Psoas muscle (tissue), 7 donors: ENCODE measurements at regions not wholly inside any gene's neighbourhood (a gene's known extent, or its start where the extent isn't known, plus 50 kb on each side); places are given as distances from the start of the nearest gene placed in this dataset.

Experiments
- ATAC-seq, 4 donors: fragments of 200-7000 bp; cut with Tn5 transposase; one replicate each; pipeline ENCODE4 v1.9.1; 2020; ENCODE audit warnings: moderate library complexity in 3 of 4, mild to moderate bottlenecking in 2 of 4
- DNase-seq, 2 donors: peaks; one replicate each; pipeline ENCODE4 v3.0.0-alpha.2; 2020
- H3K27ac ChIP-seq: fragments of 200-600 bp; one replicate; pipeline ENCODE4 v1.8.0; 2022
- H3K27me3 ChIP-seq, 3 donors: fragments of 200-600 bp in 1 of 3; one replicate each; pipeline versions ENCODE4 v1.6.1 to v1.8.0; 2013 to 2022; ENCODE audit warnings: low read length in 2 of 3, mild to moderate bottlenecking in 2 of 3, moderate library complexity in 1 of 3; ENCODE audit not compliant: insufficient read depth in 3 of 3
- H3K36me3 ChIP-seq, 2 donors: fragments of 200-600 bp in 1 of 2; one replicate each; pipeline versions ENCODE4 v1.6.1 to v1.8.0; 2013 to 2022; ENCODE audit warnings: low read depth in 1 of 2, mild to moderate bottlenecking in 1 of 2, moderate library complexity in 1 of 2; ENCODE audit not compliant: insufficient read depth in 1 of 2
- H3K4me1 ChIP-seq: fragments of 200-600 bp; one replicate; pipeline ENCODE4 v1.8.0; 2022
- H3K4me3 ChIP-seq: fragments of 200-600 bp; one replicate; pipeline ENCODE4 v1.8.0; 2022; ENCODE audit warnings: mild to moderate bottlenecking
- H3K9me3 ChIP-seq: fragments of 200-600 bp; one replicate; pipeline ENCODE4 v1.8.0; 2022
- CTCF ChIP-seq: fragments of 200-600 bp; IDR thresholded peaks from one replicate; pipeline ENCODE4 v1.8.0; 2022; ENCODE audit warnings: antibody characterized with exemption
- WGBS, 3 donors: extraction: QIAGEN DNeasy Blood & Tissue Kit; methylation state at CpG; one replicate each; pipeline versions ENCODE4 v1.1.6 to v1.1.7; 2013; 5-methylcytosine and 5-hydroxymethylcytosine counted together
- intact Hi-C, 2 donors: fragments of 100-400 bp; cut with DNase I; formaldehyde crosslinking; loops; one replicate each; pipeline versions ENCODE4 v1.11.0 to v1.14.2; 2022
- donor health status: healthy with polysubstance abuse.
- donor health status: DM: no; HTN: no; CAD: no; lungs with moderate emphysema.
- donor health status: Bipolar disorder and iron deficiency.
- donor health status: healthy.
- donor health status: DM: yes; HTN: yes; CAD: no.
- donor health status: DM: no; HTN: no; CAD: no.
- donor health status: DM: yes; HTN: yes; CAD: no.

DNA sequence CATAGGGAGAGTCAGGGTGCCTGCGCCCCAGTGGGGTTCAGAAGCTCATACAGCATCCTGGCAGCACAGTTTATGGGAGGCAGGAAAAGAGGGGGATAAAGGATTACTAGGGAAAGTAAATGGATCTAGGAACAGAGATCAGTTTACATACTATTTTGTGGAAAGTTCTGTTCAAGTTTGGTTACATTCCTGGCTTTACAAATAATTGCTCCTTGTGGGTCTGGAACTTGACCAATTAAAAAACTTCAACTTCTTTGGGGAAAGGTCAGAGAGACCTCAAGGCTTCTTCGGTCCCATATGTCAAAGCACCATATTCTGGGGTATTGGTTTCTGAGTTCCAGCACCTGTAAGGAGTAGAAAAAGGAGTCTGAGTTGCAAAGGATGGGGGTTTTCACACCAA is 64.1 kb downstream of the ZDHHC19 start:
- H3K4me3 ChIP-seq = no peak overlapping the region
- no peaks in the 10 kb centered on the region for H3K9me3 ChIP-seq
- ATAC-seq = no peak
- 92 to 94% (median 93%) methylated on average over 2 of the region's 2 CpGs for WGBS, 3 donors
- no peak for TF ChIP-seq CTCF
- peaks cover 4% of the 10 kb centered on the region for H3K4me1 ChIP-seq
- no peak overlapping the region for H3K27ac ChIP-seq
- intact Hi-C loops = no loop called here
- DNase-seq = no peak
- H3K36me3 ChIP-seq = no peaks in the 10 kb centered on the region
- no peaks in the 10 kb centered on the region for H3K27me3 ChIP-seq

GRCh38 chr3:196145468-196146262 is 63.8 kb upstream of the TFRC start:
- TF ChIP-seq CTCF = no peak
- H3K4me1 ChIP-seq = peaks cover 4% of the 10 kb centered on the region
- WGBS, 3 donors = 82 to 85% (median 83%) methylated on average over 14 to 15 of the region's 18 CpGs
- ATAC-seq (no peak), DNase-seq (no peak)
- intact Hi-C loops = no loop called here
- no peaks in the 10 kb centered on the region for H3K36me3 ChIP-seq
- H3K9me3 ChIP-seq = no peaks in the 10 kb centered on the region
- H3K27me3 ChIP-seq = no peaks in the 10 kb centered on the region
- H3K4me3 ChIP-seq = no peak overlapping the region
- no peak overlapping the region for H3K27ac ChIP-seq

- no peak overlapping the region for H3K4me3 ChIP-seq
- intact Hi-C loops = no loop called here
- H3K9me3 ChIP-seq = no peaks in the 10 kb centered on the region
- DNase-seq = no peak
- H3K27me3 ChIP-seq = no peaks in the 10 kb centered on the region
- no peak for ATAC-seq
- H3K27ac ChIP-seq = no peak overlapping the region
- TF ChIP-seq CTCF = no peak
- no peaks in the 10 kb centered on the region for H3K36me3 ChIP-seq
- H3K4me1 ChIP-seq = peaks cover 4% of the 10 kb centered on the region
- 81 to 83% (median 81%) methylated on average over 19 of the region's 19 CpGs for WGBS, 3 donors
Measured at GRCh38 chr3:196144383-196145105, 62.7 kb upstream of the TFRC start.

- 93 to 95% (median 94%) methylated on average over 16 to 17 of the region's 17 CpGs for WGBS, 3 donors
- no peaks in the 10 kb centered on the region for H3K9me3 ChIP-seq
- TF ChIP-seq CTCF = no peak
- H3K27me3 ChIP-seq = no peaks in the 10 kb centered on the region
- H3K4me3 ChIP-seq = no peak overlapping the region
- no peak for DNase-seq
- H3K36me3 ChIP-seq = no peaks in the 10 kb centered on the region
- H3K27ac ChIP-seq = no peak overlapping the region
- intact Hi-C loops = no loop called here
- H3K4me1 ChIP-seq = peaks cover 4% of the 10 kb centered on the region
- ATAC-seq = no peak
Measured at GRCh38 chr3:196143708-196144382, 62.0 kb upstream of the TFRC start.
